Mucosa of descending colon (tissue), 3 donors: ENCODE measurements at regions not wholly inside any gene's neighbourhood (a gene's known extent, or its start where the extent isn't known, plus 50 kb on each side); places are given as distances from the start of the nearest gene placed in this dataset.
"Not testable (repeated sequence)": the region's sequence is repeated elsewhere in the genome, so short reads cannot be mapped to it uniquely, and the experiment has no call there.

ENCODE experiments used
- ATAC-seq: fragments of 200-7000 bp; cut with Tn5 transposase; one replicate; pipeline ENCODE4 v1.9.1; 2020; ENCODE audit warnings: mild to moderate bottlenecking, moderate library complexity
- DNase-seq, 3 donors: peaks; one replicate each; pipeline ENCODE4 v3.0.0-alpha.2; 2020
- H3K36me3 ChIP-seq: fragments of 200-600 bp; one replicate; pipeline ENCODE4 v1.8.0; 2021; ENCODE audit warnings: low read depth, mild to moderate bottlenecking
- H3K4me1 ChIP-seq: fragments of 200-600 bp; one replicate; pipeline ENCODE4 v1.8.0; 2021; ENCODE audit warnings: low read depth, mild to moderate bottlenecking
- H3K4me3 ChIP-seq: fragments of 200-600 bp; one replicate; pipeline ENCODE4 v1.8.0; 2021; ENCODE audit warnings: mild to moderate bottlenecking
- H3K9me3 ChIP-seq: fragments of 200-600 bp; one replicate; pipeline ENCODE4 v1.8.0; 2021; ENCODE audit warnings: mild to moderate bottlenecking
- intact Hi-C, 2 donors: fragments of 100-400 bp; cut with DNase I in 1 of 2; cut with micrococcal nuclease in 1 of 2; formaldehyde crosslinking; loops; one replicate each; pipeline versions ENCODE4 v1.11.0 to v1.11.1; 2022; cut with DNase I, micrococcal nuclease
- TF ChIP-seq, protein P1 (sequence below): fragments of 200-600 bp; IDR thresholded peaks from one replicate; pipeline ENCODE4 v1.8.0; 2022; ENCODE audit warnings: antibody characterized with exemption, mild to moderate bottlenecking
- donor health status: DM: no; HTN: no; CAD: no; lungs with moderate emphysema.
- donor health status: DM: no; HTN: no; CAD: no.
- donor health status: DM: no; HTN: yes; CAD: no.

DNA sequence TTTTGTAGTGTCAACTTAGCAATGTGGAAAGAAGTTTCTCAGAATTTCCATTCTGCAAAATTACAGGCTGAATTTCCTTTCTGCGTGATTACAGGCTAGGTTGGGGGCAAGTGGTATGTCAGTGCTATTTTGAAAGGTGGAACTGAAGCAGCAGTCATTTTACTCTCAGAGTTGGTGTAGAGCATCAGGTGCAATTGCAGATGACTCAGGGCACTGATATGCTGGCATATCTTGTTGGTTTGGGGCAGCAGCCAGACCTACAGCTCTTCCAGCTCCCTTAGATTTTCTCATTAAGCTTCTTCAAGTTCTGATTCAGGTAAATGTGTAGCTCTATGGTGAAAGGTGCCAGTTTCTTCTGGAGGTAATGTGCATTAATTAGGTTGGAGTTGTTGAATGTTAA, 930.7 kb upstream of the PCDH10 start:
- Histone ChIP-seq H3K4me1 (no peaks in the 10 kb centered on the region), H3K36me3 (no peaks in the 10 kb centered on the region), H3K4me3 (no peak overlapping the region), H3K9me3 (no peaks in the 10 kb centered on the region)
- no peak for DNase-seq
- ATAC-seq = no peak
- intact Hi-C loops = no loop called here
- TF ChIP-seq, protein P1, sequence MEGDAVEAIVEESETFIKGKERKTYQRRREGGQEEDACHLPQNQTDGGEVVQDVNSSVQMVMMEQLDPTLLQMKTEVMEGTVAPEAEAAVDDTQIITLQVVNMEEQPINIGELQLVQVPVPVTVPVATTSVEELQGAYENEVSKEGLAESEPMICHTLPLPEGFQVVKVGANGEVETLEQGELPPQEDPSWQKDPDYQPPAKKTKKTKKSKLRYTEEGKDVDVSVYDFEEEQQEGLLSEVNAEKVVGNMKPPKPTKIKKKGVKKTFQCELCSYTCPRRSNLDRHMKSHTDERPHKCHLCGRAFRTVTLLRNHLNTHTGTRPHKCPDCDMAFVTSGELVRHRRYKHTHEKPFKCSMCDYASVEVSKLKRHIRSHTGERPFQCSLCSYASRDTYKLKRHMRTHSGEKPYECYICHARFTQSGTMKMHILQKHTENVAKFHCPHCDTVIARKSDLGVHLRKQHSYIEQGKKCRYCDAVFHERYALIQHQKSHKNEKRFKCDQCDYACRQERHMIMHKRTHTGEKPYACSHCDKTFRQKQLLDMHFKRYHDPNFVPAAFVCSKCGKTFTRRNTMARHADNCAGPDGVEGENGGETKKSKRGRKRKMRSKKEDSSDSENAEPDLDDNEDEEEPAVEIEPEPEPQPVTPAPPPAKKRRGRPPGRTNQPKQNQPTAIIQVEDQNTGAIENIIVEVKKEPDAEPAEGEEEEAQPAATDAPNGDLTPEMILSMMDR = no peak

DNA sequence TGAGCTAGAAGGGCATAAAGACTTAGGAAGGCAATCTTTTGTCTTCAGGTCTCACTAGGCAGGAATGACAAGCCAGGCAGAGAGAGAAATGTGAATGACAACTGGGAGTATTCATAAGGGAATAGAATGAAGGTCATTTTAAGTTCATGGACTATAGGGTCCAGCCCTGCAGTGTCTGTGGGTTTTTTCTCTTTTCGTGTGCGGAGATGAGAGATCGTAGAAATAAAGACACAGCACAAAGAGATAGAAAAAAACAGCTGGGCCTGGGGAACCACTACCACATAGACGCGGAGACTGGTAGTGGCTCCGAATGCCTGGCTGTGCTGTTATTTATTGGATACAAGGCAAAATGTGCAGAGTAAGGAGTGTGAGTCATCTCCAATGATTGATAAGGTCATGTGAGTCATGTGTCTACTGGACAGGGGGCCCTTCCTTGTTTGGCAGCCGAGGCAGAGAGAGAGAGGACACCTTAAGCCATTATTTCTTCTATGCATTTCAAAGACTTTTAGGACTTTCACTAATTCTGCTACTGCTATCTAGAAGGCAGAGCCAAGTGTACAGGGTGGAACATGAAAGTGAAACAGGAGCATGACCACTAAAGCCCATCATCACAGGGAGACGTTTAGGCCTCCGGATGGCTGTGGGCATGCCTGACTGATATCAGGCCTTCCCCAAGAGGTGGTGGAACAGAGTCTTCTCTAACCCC, 921.8 kb upstream of the PCDH10 start:
- no peak for ATAC-seq
- H3K4me1 ChIP-seq = no peaks in the 10 kb centered on the region
- intact Hi-C loops = no loop called here
- DNase-seq = no peak
- TF ChIP-seq, protein P1 = no peak
- H3K9me3 ChIP-seq = peaks cover 12% of the 10 kb centered on the region
- no peaks in the 10 kb centered on the region for H3K36me3 ChIP-seq
- no peak overlapping the region for H3K4me3 ChIP-seq

DNA sequence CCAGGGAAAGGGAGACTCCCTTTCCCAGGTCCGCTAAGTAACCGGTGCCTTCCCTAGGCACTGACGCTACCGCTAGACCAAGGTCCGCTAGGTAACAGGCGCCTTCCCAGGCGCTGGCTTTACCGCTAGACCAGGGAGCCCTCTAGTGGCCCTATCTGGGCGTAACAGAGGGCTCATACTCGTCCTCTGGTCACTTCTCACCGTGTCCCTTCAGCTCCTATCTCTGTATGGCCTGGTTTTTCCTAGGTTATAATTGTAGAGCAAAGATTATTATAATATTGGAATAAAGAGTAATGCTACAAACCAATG, 921.3 kb upstream of the PCDH10 start:
- ATAC-seq, H3K4me1 ChIP-seq, H3K4me3 ChIP-seq, intact Hi-C loops, H3K36me3 ChIP-seq: not testable (repeated sequence)
- DNase-seq = peak; percentile 5 to 27 (median 26)
- H3K9me3 ChIP-seq = peaks cover 12% of the 10 kb centered on the region

DNA sequence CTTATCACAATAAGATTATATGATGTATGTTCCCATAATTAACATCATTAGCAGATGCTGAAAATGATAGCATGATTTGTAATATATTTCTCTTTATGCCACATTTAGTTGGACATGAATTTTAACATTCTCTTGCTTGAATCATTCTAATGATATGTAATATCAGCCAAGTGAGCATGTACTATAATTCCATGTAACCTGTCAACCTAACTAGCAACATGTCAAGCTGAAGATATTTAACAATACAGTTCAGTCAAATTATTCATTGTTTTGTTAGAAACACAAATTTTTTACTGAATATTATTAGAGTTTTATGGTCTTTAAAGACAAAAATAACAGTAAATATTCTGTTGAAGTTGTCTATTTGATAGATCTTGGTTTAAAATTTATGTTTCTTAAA, 920.4 kb upstream of the PCDH10 start:
- H3K36me3 ChIP-seq = no peaks in the 10 kb centered on the region
- TF ChIP-seq, protein P1 = no peak
- DNase-seq = no peak
- H3K4me1 ChIP-seq = no peaks in the 10 kb centered on the region
- H3K4me3 ChIP-seq = no peak overlapping the region
- intact Hi-C loops = no loop called here
- ATAC-seq = no peak
- H3K9me3 ChIP-seq = peaks cover 12% of the 10 kb centered on the region

DNA sequence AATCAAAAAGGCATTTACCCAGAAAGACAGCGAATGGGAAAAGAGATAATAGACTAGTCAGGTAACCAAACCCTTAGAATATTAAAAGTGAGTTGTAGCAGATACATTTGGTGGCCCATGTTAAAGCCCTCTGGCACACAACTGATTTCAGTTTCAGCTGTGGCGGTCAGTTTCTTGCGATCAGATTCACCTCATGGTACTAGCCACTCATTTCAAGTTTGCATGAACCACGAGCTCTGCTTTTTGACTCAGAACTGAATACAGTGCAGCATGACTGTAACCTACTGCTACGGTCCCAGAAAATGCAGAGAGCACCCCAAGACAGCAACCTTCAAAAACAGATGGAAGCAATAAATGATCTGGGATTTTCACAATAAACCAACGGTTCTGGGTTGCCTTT, 919.1 kb upstream of the PCDH10 start:
- intact Hi-C loops = no loop called here
- H3K36me3 ChIP-seq = no peaks in the 10 kb centered on the region
- no peak for ATAC-seq
- TF ChIP-seq, protein P1 = no peak
- no peak for DNase-seq
- no peaks in the 10 kb centered on the region for H3K4me1 ChIP-seq
- peaks cover 10% of the 10 kb centered on the region for H3K9me3 ChIP-seq
- no peak overlapping the region for H3K4me3 ChIP-seq

DNA sequence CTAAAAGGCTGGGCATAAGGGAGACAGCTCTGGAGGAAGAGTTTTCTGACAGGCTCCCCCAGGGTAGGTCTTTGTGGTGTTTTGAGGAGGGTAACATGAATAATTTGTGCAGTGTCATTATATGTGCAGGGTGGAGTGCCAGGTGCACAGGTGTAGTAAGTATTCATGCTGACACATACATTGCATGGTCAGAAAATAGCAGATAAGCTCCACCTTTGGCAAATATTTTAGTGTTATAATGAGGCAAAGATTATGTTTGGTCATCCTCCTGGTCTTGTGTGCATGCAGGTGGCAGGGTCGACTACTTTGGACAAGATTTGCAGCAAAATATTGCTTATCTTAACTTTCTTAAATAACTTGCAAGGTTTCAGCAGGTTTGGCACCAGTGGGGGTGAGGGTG, 910.4 kb upstream of the PCDH10 start:
- no peaks in the 10 kb centered on the region for H3K4me1 ChIP-seq
- no peaks in the 10 kb centered on the region for H3K36me3 ChIP-seq
- DNase-seq (no peak), ATAC-seq (peak; percentile 66)
- intact Hi-C loops = no loop called here
- H3K4me3 ChIP-seq = no peak overlapping the region
- TF ChIP-seq, protein P1 = no peak
- no peaks in the 10 kb centered on the region for H3K9me3 ChIP-seq
